Osteocyte (in vitro differentiated cells): ENCODE measurements at regions not wholly inside any gene's neighbourhood (a gene's known extent, or its start where the extent isn't known, plus 50 kb on each side); places are given as distances from the start of the nearest gene placed in this dataset.
A peak's percentile ranks its signal among the peaks of the same experiment; 100 is the strongest.

Source experiments
- DNase-seq: peaks from one replicate; pipeline ENCODE4 v3.0.0; 2021; ENCODE audit warnings: mixed read lengths; ENCODE audit not compliant: unreplicated experiment; ENCODE audit errors: extremely low spot score
- H3K27ac Mint-ChIP-seq: one replicate; pipeline ENCODE4 v1.8.0; 2021; ENCODE audit warnings: mild to moderate bottlenecking, mixed read lengths; ENCODE audit not compliant: unreplicated experiment
- H3K27me3 Mint-ChIP-seq: one replicate; pipeline ENCODE4 v1.8.0; 2021; ENCODE audit warnings: mixed read lengths; ENCODE audit not compliant: unreplicated experiment
- H3K36me3 Mint-ChIP-seq: one replicate; pipeline ENCODE4 v1.8.0; 2021; ENCODE audit warnings: mixed read lengths; ENCODE audit not compliant: unreplicated experiment
- H3K4me1 Mint-ChIP-seq: one replicate; pipeline ENCODE4 v1.8.0; 2021; ENCODE audit warnings: mixed read lengths; ENCODE audit not compliant: unreplicated experiment
- H3K4me3 Mint-ChIP-seq: one replicate; pipeline ENCODE4 v1.8.0; 2021; ENCODE audit warnings: mild to moderate bottlenecking, moderate library complexity, mixed read lengths; ENCODE audit not compliant: unreplicated experiment
- H3K9me3 Mint-ChIP-seq: one replicate; pipeline ENCODE4 v1.8.0; 2021; ENCODE audit warnings: mixed read lengths; ENCODE audit not compliant: unreplicated experiment
- TF ChIP-seq, protein P1 (sequence below): fragments of 200-600 bp; sonication (generic); IDR thresholded peaks from 2 replicates; pipeline ENCODE4 v1.5.0; 2021; ENCODE audit warnings: antibody characterized with exemption, mild to moderate bottlenecking, moderate library complexity

DNA sequence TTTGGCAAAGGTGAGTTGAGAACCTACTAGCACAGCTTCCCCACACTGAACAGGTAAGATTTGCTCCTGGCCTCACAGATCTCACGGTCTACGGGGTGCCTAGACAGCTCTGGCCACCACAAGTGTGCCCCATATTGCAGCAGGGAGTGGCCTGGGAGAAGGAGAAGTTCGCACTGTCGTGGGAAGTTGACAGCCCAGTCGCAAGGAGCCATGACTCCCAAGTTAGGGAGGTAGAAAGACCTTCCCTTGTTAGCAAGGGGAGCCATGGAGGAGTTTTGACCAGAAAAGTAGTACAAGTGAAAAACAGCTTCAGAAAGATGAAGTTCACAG, 316.3 kb downstream of the BCL11B start:
- H3K9me3 Mint-ChIP-seq = no peaks in the 10 kb centered on the region
- peaks cover 15% of the 10 kb centered on the region for H3K27me3 Mint-ChIP-seq
- TF ChIP-seq, protein P1, sequence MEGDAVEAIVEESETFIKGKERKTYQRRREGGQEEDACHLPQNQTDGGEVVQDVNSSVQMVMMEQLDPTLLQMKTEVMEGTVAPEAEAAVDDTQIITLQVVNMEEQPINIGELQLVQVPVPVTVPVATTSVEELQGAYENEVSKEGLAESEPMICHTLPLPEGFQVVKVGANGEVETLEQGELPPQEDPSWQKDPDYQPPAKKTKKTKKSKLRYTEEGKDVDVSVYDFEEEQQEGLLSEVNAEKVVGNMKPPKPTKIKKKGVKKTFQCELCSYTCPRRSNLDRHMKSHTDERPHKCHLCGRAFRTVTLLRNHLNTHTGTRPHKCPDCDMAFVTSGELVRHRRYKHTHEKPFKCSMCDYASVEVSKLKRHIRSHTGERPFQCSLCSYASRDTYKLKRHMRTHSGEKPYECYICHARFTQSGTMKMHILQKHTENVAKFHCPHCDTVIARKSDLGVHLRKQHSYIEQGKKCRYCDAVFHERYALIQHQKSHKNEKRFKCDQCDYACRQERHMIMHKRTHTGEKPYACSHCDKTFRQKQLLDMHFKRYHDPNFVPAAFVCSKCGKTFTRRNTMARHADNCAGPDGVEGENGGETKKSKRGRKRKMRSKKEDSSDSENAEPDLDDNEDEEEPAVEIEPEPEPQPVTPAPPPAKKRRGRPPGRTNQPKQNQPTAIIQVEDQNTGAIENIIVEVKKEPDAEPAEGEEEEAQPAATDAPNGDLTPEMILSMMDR = no peak
- H3K4me1 Mint-ChIP-seq = peaks cover 7% of the 10 kb centered on the region
- peak; percentile 51 for DNase-seq
- H3K27ac Mint-ChIP-seq = no peak overlapping the region
- no peaks in the 10 kb centered on the region for H3K36me3 Mint-ChIP-seq
- H3K4me3 Mint-ChIP-seq = no peak overlapping the region

DNA sequence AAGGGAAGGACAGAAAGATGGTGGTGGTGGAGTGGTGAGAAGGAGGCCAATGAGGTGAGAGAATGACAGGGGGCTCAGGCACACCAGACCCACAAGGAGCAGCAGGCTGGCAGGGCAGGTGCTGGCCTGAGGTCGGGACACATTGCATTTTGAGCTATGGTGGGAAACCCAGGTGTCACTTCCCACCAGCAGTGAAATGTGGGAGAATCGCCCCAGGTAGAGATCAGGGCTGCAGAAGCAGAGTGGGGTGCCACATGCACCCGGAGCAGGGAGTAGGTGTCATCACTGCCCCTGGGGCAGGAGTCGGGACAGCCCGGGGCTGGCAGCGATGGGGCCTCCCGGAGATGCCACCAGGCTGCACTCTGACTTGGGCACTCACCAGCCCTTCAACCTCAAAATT, 315.8 kb downstream of the BCL11B start:
- peak; percentile 71 for DNase-seq
- H3K9me3 Mint-ChIP-seq = no peaks in the 10 kb centered on the region
- TF ChIP-seq, protein P1 = no peak
- no peak overlapping the region for H3K27ac Mint-ChIP-seq
- H3K4me1 Mint-ChIP-seq = peaks cover 7% of the 10 kb centered on the region
- no peaks in the 10 kb centered on the region for H3K36me3 Mint-ChIP-seq
- H3K4me3 Mint-ChIP-seq = no peak overlapping the region
- peaks cover 15% of the 10 kb centered on the region for H3K27me3 Mint-ChIP-seq

DNA sequence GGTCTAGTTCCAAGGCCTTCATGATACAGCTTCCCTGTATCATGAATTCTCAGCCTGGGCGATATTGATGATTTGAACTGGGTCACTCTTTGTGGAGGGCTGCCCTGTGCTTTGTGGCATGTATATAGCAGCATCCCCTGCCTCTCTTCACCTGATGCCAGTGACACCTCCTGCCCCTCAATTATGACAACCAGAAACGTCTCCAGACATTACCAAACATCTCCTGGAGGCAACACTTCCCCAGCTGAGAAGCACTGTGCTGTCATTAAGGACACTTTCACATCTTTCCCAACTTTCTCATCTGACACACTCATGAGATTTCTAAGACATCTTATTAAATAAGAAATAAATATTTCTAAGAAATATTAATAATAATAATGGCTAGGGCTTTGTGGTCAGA, 315.3 kb downstream of the BCL11B start:
- Mint-ChIP-seq H3K4me3 (no peak overlapping the region), H3K27ac (no peak overlapping the region), H3K4me1 (peaks cover 7% of the 10 kb centered on the region), H3K27me3 (peaks cover 15% of the 10 kb centered on the region), H3K36me3 (no peaks in the 10 kb centered on the region), H3K9me3 (no peaks in the 10 kb centered on the region)
- DNase-seq = no peak
- TF ChIP-seq, protein P1 = no peak

DNA sequence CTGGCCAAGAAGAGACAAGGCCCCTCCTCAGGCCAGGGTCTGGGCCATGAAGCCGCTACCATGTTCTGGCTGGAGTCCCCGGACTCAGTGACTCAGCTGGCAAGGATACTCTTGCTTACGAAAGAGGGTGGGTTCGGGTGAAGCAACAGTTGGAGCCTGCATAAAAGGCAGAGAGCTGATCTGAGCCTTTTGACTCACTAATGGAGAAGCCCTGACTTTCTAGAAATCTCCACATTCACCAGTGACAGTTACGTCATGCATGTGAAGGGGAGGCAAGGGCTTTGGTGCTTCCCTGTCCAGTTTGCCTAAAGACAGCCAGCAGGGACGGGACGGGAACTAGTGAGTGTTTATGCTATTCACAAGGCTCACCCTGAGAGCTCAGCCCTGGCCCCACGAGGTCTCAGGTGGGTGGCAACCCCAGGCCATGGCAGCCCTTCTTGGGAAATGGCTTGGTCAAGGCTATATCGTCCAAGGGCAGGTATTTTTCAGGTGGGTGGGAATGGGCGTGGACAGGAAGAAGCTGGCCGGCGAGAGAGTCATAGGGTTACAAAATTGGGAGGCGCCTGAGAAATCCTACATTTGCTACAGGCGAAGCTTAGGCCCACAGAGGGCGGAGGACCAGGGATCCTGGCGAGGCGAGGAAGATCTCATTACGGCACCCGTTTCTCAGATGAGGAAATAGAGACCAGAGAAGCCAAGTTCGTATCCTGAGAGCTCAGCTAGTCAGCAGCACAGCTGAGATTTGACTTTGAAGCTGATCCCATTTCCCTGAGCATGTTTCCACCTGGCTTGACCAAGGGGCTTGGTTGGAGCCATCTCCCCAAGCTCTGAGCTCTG, 314.6 kb downstream of the BCL11B start:
- Mint-ChIP-seq H3K4me3 (no peak overlapping the region), H3K4me1 (peaks cover 7% of the 10 kb centered on the region), H3K27ac (no peak overlapping the region), H3K9me3 (no peaks in the 10 kb centered on the region), H3K27me3 (peaks cover 15% of the 10 kb centered on the region), H3K36me3 (no peaks in the 10 kb centered on the region)
- DNase-seq = peak; percentile 79
- TF ChIP-seq, protein P1 = no peak

DNA sequence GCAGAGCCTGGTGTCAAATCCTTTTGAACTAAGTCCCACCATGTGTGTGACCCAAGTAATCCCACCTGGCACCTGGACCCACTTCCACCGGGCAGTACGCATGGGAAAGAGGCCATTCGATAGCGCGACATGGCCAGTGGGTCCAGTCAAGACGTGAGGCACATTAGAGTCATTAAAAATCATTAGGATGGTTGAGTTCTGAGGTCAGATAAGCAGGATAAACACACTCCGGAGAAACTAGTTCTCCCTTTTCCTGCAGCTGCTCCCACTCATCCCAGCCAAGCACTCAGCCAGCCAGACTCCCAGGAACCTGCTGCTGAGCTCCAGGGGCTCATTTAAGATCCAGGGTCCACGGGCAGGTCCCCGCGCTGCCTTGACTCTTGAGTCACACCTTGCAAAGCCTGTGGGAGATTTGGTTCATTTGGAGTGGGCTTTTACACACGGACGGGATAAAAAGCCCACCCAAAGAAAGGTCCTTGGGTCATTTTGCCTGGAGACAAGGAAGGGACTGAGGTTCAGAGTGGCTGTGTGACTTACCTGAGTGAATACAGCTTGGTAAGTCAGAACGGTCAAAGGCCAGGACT, 313.9 kb downstream of the BCL11B start:
- TF ChIP-seq, protein P1 = no peak
- Mint-ChIP-seq H3K27ac (no peak overlapping the region), H3K27me3 (peaks cover 15% of the 10 kb centered on the region), H3K9me3 (no peaks in the 10 kb centered on the region), H3K4me1 (peaks cover under 1% of the 10 kb centered on the region), H3K36me3 (no peaks in the 10 kb centered on the region), H3K4me3 (no peak overlapping the region)
- DNase-seq = peak; percentile 63
